ENCODE measurements at regions not wholly inside any gene's neighbourhood (a gene's known extent, or its start where the extent isn't known, plus 50 kb on each side); places are given as distances from the start of the nearest gene placed in this dataset.

DNA sequence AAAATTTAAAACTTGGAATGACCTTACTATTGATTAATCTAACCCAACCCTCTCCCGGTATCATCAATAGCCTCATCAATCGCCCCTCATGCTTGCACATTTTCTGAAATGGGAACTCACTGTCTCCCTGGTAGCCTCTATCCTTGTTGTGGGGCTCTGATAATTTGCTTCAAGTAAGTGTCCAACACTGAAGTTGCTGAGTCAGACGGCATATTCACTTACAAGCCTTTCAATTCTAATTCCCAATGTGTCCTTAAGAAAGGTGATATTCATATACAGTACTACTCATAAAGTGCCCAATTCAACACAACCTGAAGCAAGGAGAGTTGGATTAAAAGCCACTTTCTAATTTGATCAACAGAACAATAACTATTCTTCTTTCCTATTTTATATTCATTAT is 1146.1 kb upstream of the TMEM132C start:
- TF ChIP-seq, protein P1, sequence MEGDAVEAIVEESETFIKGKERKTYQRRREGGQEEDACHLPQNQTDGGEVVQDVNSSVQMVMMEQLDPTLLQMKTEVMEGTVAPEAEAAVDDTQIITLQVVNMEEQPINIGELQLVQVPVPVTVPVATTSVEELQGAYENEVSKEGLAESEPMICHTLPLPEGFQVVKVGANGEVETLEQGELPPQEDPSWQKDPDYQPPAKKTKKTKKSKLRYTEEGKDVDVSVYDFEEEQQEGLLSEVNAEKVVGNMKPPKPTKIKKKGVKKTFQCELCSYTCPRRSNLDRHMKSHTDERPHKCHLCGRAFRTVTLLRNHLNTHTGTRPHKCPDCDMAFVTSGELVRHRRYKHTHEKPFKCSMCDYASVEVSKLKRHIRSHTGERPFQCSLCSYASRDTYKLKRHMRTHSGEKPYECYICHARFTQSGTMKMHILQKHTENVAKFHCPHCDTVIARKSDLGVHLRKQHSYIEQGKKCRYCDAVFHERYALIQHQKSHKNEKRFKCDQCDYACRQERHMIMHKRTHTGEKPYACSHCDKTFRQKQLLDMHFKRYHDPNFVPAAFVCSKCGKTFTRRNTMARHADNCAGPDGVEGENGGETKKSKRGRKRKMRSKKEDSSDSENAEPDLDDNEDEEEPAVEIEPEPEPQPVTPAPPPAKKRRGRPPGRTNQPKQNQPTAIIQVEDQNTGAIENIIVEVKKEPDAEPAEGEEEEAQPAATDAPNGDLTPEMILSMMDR (IDR thresholded peaks at IDR 0.05): no peak
- TF ChIP-seq EZH2 (IDR thresholded peaks at IDR 0.05; ENCODE audit: borderline replicate concordance, insufficient read depth, low read depth, low read length, poor library complexity, severe bottlenecking): no peak

All from B cell (primary cell).